Uterus (tissue), 2 donors: ENCODE measurements at regions not wholly inside any gene's neighbourhood (a gene's known extent, or its start where the extent isn't known, plus 50 kb on each side); places are given as distances from the start of the nearest gene placed in this dataset.

Experiments used
- POLR2A ChIP-seq, 2 donors: fragments of 450-650 bp; IDR thresholded peaks; one replicate each; pipeline ENCODE4 v1.6.1; 2016; ENCODE audit warnings: antibody characterized with exemption in 2 of 2, mild to moderate bottlenecking in 1 of 2, moderate library complexity in 1 of 2
- TF ChIP-seq, protein P1 (sequence below), 4 experiments: fragments of 200-600 bp in 2 of 4; fragments of 450-650 bp in 2 of 4; sonication (generic) in 2 of 4; IDR thresholded peaks; one replicate each; pipeline ENCODE4 v1.5.1; 2016 to 2019; ENCODE audit warnings: antibody characterized with exemption in 4 of 4, mild to moderate bottlenecking in 2 of 4, moderate library complexity in 1 of 4

DNA sequence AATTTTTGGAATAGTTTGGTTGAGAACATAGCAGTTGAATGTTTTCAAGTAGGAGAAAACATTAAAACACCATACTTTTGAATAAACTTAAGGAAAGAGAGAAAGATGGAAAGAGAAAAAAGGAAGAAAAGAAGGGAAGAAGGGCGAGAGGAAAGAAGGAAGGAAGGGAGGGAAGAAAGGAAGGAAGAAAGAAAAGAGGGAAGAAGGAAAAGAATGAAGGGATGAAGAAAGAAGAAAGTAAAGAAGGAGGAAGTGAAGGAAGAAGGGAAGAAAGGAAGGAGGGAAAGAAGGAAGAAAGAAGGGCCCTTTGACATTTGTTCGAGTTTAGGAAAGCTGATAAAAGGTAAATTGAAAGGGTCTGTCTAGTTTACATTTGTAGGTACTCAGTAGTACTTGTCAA lies 482.7 kb downstream of the SIPA1L2 start:
- TF ChIP-seq, protein P1, sequence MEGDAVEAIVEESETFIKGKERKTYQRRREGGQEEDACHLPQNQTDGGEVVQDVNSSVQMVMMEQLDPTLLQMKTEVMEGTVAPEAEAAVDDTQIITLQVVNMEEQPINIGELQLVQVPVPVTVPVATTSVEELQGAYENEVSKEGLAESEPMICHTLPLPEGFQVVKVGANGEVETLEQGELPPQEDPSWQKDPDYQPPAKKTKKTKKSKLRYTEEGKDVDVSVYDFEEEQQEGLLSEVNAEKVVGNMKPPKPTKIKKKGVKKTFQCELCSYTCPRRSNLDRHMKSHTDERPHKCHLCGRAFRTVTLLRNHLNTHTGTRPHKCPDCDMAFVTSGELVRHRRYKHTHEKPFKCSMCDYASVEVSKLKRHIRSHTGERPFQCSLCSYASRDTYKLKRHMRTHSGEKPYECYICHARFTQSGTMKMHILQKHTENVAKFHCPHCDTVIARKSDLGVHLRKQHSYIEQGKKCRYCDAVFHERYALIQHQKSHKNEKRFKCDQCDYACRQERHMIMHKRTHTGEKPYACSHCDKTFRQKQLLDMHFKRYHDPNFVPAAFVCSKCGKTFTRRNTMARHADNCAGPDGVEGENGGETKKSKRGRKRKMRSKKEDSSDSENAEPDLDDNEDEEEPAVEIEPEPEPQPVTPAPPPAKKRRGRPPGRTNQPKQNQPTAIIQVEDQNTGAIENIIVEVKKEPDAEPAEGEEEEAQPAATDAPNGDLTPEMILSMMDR (IDR thresholded peaks at IDR 0.05): no peak
- TF ChIP-seq POLR2A (IDR thresholded peaks at IDR 0.05): no peak
